Testis (tissue), 2 donors: ENCODE measurements at regions not wholly inside any gene's neighbourhood (a gene's known extent, or its start where the extent isn't known, plus 50 kb on each side); places are given as distances from the start of the nearest gene placed in this dataset.

Source experiments
- POLR2A ChIP-seq: fragments of 450-650 bp; IDR thresholded peaks from one replicate; pipeline ENCODE4 v1.6.1; 2017; ENCODE audit warnings: antibody characterized with exemption, mild to moderate bottlenecking, moderate library complexity
- TF ChIP-seq, protein P1 (sequence below), 3 experiments: fragments of 450-650 bp in 2 of 3; fragments of 200-600 bp in 1 of 3; sonication (generic) in 1 of 3; IDR thresholded peaks; one replicate each; pipeline ENCODE4 v1.5.1; 2016 to 2019; ENCODE audit warnings: antibody characterized with exemption in 3 of 3, mild to moderate bottlenecking in 2 of 3, moderate library complexity in 1 of 3

DNA sequence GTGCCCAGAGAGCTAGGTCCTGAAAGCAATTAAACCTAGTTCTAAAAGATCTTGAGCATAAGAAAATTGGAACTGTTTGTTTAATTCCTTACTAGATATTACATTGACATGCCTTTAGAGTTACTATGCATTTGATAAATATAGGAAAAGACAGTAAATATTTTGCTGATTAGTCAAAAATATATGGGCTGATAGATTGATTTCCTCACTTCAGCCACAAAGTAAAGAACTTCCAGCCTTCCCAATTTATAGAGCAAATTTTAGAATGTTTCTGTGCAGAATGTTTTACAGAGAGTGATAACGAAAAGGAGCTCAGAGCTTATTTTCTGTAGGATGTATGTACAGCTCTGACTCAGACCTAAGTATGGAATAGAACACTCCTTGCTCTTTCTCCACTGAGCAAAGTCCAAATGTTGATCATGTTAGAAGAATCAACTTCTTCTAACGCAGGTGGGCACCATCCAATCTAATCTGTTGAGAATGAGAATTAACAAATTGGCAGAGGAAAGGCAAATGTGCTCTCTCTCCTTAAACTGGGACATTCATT lies 72.9 kb upstream of the PAM start:
- TF ChIP-seq, protein P1, sequence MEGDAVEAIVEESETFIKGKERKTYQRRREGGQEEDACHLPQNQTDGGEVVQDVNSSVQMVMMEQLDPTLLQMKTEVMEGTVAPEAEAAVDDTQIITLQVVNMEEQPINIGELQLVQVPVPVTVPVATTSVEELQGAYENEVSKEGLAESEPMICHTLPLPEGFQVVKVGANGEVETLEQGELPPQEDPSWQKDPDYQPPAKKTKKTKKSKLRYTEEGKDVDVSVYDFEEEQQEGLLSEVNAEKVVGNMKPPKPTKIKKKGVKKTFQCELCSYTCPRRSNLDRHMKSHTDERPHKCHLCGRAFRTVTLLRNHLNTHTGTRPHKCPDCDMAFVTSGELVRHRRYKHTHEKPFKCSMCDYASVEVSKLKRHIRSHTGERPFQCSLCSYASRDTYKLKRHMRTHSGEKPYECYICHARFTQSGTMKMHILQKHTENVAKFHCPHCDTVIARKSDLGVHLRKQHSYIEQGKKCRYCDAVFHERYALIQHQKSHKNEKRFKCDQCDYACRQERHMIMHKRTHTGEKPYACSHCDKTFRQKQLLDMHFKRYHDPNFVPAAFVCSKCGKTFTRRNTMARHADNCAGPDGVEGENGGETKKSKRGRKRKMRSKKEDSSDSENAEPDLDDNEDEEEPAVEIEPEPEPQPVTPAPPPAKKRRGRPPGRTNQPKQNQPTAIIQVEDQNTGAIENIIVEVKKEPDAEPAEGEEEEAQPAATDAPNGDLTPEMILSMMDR (IDR thresholded peaks at IDR 0.05) = no peak
- TF ChIP-seq POLR2A = no peak
